ENCODE measurements at regions not wholly inside any gene's neighbourhood (a gene's known extent, or its start where the extent isn't known, plus 50 kb on each side); places are given as distances from the start of the nearest gene placed in this dataset.
A peak's percentile ranks its signal among the peaks of the same experiment; 100 is the strongest.

DNA sequence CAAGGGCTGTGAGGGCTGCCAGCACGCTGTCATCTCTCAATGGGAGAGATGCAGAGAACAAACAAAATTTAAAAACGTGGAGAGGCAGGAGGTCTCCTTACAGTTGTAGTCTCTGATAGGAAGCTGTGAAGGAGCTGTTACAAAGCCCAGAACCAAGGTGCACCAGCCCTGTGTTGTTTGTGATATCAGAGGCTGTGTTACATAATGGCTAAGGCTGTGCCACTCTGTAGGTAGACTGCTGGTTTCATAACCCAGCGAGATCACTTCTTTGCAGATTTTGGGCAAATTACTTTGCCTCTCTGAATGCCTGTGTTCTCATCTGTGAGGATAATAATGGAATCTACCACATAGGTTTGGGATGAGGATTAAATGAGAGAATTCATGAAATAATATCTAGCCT, 1480.7 kb upstream of the WWC1 start:
- no peaks in the 10 kb centered on the region for H3K4me1 ChIP-seq (ENCODE audit: low read depth)

GRCh38 chr5:166823360-166823759, 1468.1 kb upstream of the WWC1 start:
- no peaks in the 10 kb centered on the region for H3K9me3 ChIP-seq (ENCODE audit: low read depth)
- H3K4me1 ChIP-seq (ENCODE audit: low read depth), result no peaks in the 10 kb centered on the region
- H3K27ac ChIP-seq, result no peak overlapping the region
- DNase-seq (ENCODE audit: low read depth in 1 of 2, low spot score in 1 of 2), result no peak
- no peaks in the 10 kb centered on the region for H3K36me3 ChIP-seq
- H3K4me3 ChIP-seq, result no peak overlapping the region
- TF ChIP-seq, protein P1, sequence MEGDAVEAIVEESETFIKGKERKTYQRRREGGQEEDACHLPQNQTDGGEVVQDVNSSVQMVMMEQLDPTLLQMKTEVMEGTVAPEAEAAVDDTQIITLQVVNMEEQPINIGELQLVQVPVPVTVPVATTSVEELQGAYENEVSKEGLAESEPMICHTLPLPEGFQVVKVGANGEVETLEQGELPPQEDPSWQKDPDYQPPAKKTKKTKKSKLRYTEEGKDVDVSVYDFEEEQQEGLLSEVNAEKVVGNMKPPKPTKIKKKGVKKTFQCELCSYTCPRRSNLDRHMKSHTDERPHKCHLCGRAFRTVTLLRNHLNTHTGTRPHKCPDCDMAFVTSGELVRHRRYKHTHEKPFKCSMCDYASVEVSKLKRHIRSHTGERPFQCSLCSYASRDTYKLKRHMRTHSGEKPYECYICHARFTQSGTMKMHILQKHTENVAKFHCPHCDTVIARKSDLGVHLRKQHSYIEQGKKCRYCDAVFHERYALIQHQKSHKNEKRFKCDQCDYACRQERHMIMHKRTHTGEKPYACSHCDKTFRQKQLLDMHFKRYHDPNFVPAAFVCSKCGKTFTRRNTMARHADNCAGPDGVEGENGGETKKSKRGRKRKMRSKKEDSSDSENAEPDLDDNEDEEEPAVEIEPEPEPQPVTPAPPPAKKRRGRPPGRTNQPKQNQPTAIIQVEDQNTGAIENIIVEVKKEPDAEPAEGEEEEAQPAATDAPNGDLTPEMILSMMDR (IDR thresholded peaks at IDR 0.05; ENCODE audit: low read depth, low read length), result no peak
- no peaks in the 10 kb centered on the region for H3K27me3 ChIP-seq

More for the DNA sequence above, 1480.7 kb upstream of the WWC1 start:
- H3K27ac ChIP-seq, result no peak overlapping the region
- no peaks in the 10 kb centered on the region for H3K9me3 ChIP-seq (ENCODE audit: low read depth)
- TF ChIP-seq, protein P1 (IDR thresholded peaks at IDR 0.05; ENCODE audit: low read depth, low read length), result no peak
- DNase-seq (ENCODE audit: low read depth in 1 of 2, low spot score in 1 of 2), result no peak
- no peak overlapping the region for H3K4me3 ChIP-seq
- no peaks in the 10 kb centered on the region for H3K27me3 ChIP-seq
- H3K36me3 ChIP-seq, result no peaks in the 10 kb centered on the region

GRCh38 chr5:166834246-166834645, 1457.2 kb upstream of the WWC1 start:
- TF ChIP-seq, protein P1 (IDR thresholded peaks at IDR 0.05; ENCODE audit: low read depth, low read length), result no peak
- H3K9me3 ChIP-seq (ENCODE audit: low read depth), result no peaks in the 10 kb centered on the region
- H3K27me3 ChIP-seq, result no peaks in the 10 kb centered on the region
- peak in 1 of 2 donors; percentile 1 for DNase-seq (ENCODE audit: low read depth in 1 of 2, low spot score in 1 of 2)
- no peak overlapping the region for H3K4me3 ChIP-seq
- no peak overlapping the region for H3K27ac ChIP-seq
- no peaks in the 10 kb centered on the region for H3K4me1 ChIP-seq (ENCODE audit: low read depth)
- no peaks in the 10 kb centered on the region for H3K36me3 ChIP-seq

DNA sequence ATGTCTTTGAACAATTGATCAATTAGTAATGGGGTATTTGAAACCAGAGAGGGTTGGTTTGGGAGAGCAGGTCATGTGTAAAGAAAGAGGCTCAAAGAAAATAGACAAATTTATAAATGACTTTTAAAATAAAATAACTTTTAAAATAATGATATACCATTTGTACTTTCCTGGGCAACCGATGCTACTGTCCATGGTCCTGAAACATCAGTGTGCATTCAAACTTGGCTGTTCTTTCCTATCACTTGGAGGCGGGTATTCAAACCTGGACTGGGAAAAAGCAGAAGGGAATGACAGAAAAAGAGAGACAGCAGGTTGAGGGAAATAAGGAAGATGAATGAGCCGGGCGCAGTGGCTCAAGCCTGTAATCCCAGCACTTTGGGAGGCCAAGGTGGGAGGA, 1446.4 kb upstream of the WWC1 start:
- Histone ChIP-seq H3K36me3 (no peaks in the 10 kb centered on the region), H3K27me3 (no peaks in the 10 kb centered on the region), H3K27ac (no peak overlapping the region), H3K4me3 (no peak overlapping the region), H3K9me3 (ENCODE audit: low read depth) (no peaks in the 10 kb centered on the region), H3K4me1 (ENCODE audit: low read depth) (no peaks in the 10 kb centered on the region)
- TF ChIP-seq, protein P1 (IDR thresholded peaks at IDR 0.05; ENCODE audit: low read depth, low read length), result no peak
- peak; percentile 34 to 73 for DNase-seq (ENCODE audit: low read depth in 1 of 2, low spot score in 1 of 2)

GRCh38 chr5:166856791-166857190, 1434.7 kb upstream of the WWC1 start:
- TF ChIP-seq, protein P1 (IDR thresholded peaks at IDR 0.05; ENCODE audit: low read depth, low read length), result no peak
- H3K27me3 ChIP-seq, result no peaks in the 10 kb centered on the region
- no peak for DNase-seq (ENCODE audit: low read depth in 1 of 2, low spot score in 1 of 2)
- no peaks in the 10 kb centered on the region for H3K4me1 ChIP-seq (ENCODE audit: low read depth)
- H3K4me3 ChIP-seq, result no peak overlapping the region
- H3K36me3 ChIP-seq, result no peaks in the 10 kb centered on the region
- H3K9me3 ChIP-seq (ENCODE audit: low read depth), result no peaks in the 10 kb centered on the region
- H3K27ac ChIP-seq, result no peak overlapping the region

- Histone ChIP-seq H3K9me3 (ENCODE audit: low read depth) (no peaks in the 10 kb centered on the region), H3K27me3 (no peaks in the 10 kb centered on the region), H3K27ac (no peak overlapping the region), H3K36me3 (no peaks in the 10 kb centered on the region), H3K4me3 (no peak overlapping the region), H3K4me1 (ENCODE audit: low read depth) (no peaks in the 10 kb centered on the region)
- no peak for DNase-seq (ENCODE audit: low read depth in 1 of 2, low spot score in 1 of 2)
- TF ChIP-seq, protein P1 (IDR thresholded peaks at IDR 0.05; ENCODE audit: low read depth, low read length), result no peak
Observed at GRCh38 chr5:166860426-166860825, 1431.0 kb upstream of the WWC1 start.

All from cardiac muscle cell (in vitro differentiated cells and primary cell).